ENCODE measurements at regions not wholly inside any gene's neighbourhood (a gene's known extent, or its start where the extent isn't known, plus 50 kb on each side); places are given as distances from the start of the nearest gene placed in this dataset.
"Not testable (repeated sequence)": the region's sequence is repeated elsewhere in the genome, so short reads cannot be mapped to it uniquely, and the experiment has no call there.

DNA sequence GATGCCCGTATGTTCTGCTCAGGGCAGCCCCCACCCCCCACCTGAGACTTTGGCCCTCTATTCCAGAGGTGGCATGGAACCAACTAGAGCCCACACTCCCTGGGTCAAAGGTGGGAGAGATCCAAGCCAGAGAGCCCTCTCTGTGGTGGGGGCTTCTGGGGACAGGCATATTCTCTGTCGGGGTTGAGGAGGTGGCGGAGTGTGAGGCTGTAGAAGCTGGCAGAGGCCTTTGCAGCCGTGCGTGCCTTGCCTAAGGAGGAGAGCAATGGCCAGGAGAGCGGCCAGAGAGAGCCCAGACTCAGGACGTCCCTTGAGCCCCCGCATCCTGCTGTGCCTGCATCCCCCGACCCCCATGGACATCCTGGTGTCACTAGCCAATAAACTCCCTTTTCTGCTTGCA, 79.2 kb upstream of the HPCAL1 start:
- no peak for DNase-seq

- no peak for DNase-seq
Measured at GRCh38 chr2:10223932-10224720, 78.6 kb upstream of the HPCAL1 start.

- no peak for DNase-seq
Measured at GRCh38 chr2:10224734-10225133, 78.0 kb upstream of the HPCAL1 start.

DNA sequence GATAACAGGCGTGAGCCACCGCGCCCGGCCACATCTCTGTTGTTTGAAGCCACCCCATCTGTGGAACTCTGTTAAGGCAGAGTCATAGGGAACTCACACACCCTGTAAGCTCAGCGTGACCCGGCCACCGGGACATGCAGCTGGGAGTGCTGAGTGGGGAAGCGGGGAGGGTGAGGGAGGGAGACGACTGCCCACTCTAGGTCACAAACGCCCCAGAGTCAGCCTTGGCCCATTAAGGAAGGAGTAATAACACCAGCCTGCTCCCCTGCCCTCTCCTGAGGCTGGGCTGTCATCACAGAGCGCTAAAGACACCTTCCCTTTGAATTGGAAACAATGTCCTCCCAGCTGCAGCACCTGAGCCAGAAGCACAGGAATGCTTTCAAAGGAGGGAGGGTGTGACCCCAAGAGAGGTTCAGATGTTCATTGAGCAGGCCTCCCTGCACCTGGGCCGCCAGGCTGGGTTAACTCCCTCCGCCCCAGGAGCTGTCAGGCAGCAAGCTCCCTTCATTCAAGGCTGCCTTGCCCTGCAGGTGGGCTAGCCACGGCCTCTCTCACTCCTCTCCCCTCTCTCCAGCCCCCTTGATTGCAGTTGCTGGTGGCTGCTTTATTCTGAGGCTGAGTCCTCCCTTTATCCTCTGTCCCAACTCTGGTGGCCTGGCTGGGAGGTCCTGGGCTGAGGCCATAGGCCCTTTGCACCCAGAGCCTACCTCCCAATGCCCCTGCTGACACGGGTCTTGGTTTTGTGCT, 77.2 kb upstream of the HPCAL1 start:
- no peak for DNase-seq

DNA sequence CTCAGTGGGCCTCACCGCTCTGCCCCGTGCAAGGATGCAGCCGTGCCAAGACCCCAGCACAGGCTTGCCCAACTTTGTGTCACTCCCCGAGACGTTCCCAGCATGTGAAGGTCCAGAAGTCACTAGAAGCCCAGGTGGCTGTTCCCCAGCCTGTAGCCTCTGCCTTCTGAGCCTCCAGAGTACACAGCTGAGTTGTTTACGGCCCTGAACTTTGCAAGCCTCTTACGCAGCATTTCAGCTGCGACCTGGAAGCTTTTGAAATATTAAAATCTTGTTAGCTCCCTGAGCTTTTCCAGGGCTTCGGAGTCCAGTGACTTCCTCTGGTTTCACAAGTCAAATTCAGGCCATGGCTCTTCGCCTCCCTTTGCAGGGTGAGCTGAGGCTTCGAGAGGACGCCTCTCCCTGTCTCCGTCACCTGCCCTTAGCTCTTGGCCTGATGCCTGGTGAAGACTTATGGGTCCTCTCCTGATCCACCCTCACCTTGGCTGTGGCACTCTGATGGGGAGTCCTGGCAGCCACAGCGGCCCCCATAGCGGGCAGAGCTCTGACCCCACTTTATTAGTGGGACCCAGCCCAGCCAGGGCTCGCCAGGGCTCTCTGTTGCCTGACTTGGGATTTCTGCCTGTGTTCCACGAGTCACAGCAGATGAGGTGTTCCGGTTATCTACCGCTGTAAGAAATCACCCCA, 76.5 kb upstream of the HPCAL1 start:
- DNase-seq, result no peak

DNA sequence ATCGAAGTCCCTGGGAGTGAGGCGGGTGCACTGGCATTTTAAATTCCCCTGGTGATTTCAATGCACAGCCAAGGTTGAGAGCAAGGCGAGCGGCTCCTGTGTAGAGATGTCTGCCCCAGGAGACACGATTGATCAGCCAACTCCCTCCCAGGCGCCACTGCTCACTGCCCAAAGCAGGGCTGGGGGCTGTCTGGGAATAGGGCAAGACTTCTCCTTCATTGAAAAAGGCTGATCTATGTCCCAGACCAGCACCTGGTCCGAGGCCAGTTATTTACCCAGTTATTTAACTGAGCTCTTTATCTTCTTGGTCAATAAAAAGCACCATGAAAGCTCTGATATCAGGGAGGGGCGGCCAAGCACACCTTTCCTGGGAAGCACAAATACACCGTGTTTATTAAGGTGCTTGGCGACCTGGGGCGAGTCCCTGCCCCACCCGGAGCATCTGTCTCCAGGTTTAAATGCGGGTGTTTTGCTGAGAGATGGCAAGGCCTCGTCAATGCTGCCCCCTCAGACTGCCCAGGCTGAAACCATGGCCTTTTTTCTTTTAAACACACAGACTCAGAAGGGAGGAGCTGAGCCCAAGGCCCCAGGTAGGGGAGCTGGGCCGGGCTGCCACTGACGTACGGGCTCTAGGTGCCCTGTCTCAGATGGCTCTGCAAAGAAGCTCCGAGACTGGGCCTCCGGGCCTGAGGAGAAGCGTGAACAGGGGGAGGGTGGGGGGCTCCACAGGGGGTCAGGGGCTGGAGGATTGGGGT, 73.9 kb upstream of the HPCAL1 start:
- DNase-seq, result no peak

DNA sequence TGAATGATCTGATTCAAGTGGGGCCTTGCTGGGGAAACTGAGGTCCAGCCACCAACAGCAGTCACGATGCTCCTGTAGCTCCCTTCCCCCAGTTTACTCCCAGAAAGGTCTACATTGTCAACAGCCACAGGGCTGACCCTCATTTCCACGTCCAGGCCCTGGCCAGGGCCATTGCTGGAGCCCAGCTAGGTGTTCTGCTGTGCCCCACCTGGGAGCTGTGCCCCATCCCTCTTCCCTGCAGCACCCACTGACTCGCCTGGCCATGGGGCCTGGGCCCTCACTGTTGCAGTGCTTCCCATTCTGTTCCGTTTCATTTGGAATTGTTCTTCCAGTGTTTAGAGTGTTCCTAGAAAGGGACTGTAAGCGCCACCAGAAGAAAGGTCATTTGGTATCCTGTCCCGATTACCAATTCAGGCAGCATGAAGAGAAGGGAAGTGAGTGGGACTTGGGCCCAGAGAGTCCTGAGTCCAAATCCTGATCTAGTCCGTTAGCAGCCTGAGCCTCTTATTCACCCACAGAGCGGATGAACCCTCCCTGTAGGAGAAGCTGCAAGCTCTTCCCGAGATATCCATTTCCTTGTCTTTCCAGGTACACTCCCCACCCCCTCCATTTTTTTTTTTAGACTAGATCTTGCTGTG, 73.1 kb upstream of the HPCAL1 start:
- no peak for DNase-seq

DNA sequence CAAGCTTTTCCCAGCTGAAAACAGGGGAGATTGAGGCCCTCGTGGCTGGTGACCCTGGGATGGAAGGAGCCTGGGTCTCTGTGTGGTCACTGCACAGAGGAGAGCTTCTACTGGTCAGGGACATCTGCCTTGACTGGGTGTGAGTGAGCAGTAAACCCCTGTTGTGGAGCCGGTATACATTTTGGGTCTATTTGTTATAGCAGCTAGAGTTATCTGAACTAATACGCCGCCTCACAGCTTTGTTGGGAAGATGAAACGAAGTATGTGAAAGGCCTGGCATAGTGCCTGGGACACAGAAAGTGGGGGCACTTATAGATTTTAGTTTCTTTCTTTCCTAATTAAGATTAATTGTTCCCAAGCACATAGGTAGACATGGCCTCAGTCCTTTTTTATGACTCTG, 72.2 kb upstream of the HPCAL1 start:
- no peak for DNase-seq

DNA sequence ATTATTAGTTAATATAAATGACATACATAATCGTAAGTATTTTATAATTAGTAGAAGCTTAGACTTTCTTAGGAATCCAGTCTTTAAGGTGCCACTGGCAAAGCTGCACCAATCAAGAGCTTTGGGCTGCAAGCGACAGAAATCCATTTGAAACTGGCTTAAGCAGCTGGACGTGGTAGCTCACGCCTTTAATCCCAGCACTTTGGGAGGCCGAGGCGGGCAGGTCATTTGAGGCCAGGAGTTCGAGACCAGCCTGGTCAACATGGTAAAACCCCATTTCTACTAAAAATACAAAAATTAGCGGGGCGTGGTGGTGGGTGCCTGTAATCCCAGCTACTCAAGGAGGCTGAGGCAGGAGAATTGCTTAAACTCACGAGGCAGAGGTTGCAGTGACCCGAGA, 71.8 kb upstream of the HPCAL1 start:
- DNase-seq, result not testable (repeated sequence)

DNA sequence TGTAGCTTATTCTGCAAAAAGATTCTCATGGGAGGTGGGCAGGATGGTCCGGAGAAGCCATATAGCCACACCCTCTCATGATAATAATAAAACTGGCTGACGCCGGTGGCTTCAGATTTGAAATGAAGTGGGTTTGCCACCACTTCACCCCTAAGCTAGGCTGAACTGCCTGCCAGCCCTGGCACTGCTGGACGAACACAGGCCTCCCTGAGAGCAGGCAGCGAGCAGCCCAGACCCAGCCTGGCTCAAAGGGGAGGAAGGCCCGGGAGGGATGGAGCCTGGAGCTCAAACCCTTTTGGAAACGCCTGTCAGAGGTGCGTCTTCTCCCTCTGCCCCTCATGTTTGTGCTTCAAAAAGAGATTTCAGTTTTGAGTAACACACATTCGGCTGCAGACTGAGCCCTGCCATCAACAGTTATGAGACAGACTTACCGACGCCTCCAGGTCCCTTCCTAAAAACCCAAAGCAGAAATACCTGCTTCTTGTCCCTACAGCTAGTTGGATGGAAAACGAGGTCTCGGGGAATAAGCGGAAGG, 71.1 kb upstream of the HPCAL1 start:
- DNase-seq, result no peak

- no peak for DNase-seq
Measured at GRCh38 chr2:10232096-10232815, 70.4 kb upstream of the HPCAL1 start.

- no peak for DNase-seq
Measured at GRCh38 chr2:10233131-10234012, 69.3 kb upstream of the HPCAL1 start.

GRCh38 chr2:10234013-10234306, 68.7 kb upstream of the HPCAL1 start:
- no peak for DNase-seq

DNA sequence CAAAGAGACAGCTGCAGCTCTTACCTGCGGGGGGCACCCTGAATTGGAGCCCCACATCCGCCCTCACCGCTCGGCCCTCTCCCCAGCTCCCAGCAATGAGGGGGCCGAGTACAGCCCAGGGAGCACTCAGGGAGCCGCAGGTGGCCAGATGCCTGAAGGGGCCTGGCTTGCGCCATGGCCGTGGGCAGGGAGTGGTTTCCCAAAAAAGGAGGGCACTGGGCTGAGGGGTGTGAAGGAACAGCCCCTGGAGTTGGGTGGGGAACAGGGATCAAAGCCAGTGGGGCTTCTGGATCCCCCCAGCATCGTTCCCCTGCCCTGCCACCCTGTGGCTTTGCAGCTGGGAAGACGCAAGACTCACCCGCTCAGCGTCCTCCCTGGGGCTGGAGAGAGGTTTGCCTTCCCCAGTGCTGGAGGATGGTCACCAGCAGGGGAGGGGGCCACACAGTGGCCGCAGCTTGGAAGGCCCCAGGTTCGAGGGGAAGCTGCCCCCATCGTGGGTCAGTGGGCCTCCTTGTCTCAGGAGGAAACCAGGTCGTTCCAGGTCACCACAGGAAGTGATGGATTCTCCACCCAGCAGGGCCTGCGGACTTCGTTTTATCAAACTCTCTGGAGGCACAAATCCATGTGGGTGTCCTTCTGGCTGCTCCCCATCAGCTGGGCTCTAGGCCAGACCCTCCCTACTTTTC, 68.2 kb upstream of the HPCAL1 start:
- no peak for DNase-seq

- no peak for DNase-seq
Measured at GRCh38 chr2:10235099-10235908, 67.4 kb upstream of the HPCAL1 start.

- no peak for DNase-seq
Measured at GRCh38 chr2:10235909-10236550, 66.7 kb upstream of the HPCAL1 start.
